ENCODE measurements at regions not wholly inside any gene's neighbourhood (a gene's known extent, or its start where the extent isn't known, plus 50 kb on each side); places are given as distances from the start of the nearest gene placed in this dataset.

DNA sequence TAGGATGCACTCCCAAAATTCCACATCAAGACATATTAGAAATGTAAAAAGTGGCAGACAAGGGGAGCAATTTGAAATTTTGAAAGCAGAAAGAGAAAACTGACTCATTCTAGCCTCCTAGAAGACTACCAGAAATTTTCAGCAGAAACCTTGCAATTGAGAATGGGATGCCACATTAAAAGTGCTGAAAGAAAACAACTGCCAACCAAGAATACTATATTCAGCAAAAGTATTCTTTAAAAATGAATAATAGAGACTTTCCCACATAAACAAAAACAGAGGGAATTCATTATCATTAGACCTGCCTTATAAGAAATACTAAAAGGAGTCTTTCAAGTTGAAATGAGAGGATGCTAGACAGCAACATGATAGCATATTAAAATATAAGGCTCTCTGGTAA, 78.3 kb upstream of the HTR2A start:
- H2BK12ac ChIP-seq (ENCODE audit: low read length): no peak overlapping the region
- H3K23ac ChIP-seq (ENCODE audit: low read depth, low read length, poor library complexity): no peak overlapping the region
- no peak overlapping the region for H2AFZ ChIP-seq (ENCODE audit: low read length)
- H3K4me1 ChIP-seq (ENCODE audit: control insufficient read depth in 2 of 2, insufficient read depth in 1 of 2, low read depth in 1 of 2, low read length in 2 of 2): no peaks in the 10 kb centered on the region
- no peak overlapping the region for H3K14ac ChIP-seq (ENCODE audit: low read length)
- H3K18ac ChIP-seq (ENCODE audit: low read length): no peak overlapping the region
- H2BK15ac ChIP-seq (ENCODE audit: low read length): no peak overlapping the region
- no peak overlapping the region for H3K4ac ChIP-seq (ENCODE audit: low read length)
- no peak overlapping the region for H3K4me2 ChIP-seq (ENCODE audit: insufficient read depth, low read length, poor library complexity, severe bottlenecking)
- H3K36me3 ChIP-seq (replicated peaks in 1 of 2; ENCODE audit: control insufficient read depth in 2 of 2, insufficient read depth in 2 of 2, low read length in 2 of 2): no peaks in the 10 kb centered on the region
- H3K4me3 ChIP-seq (ENCODE audit: low read length in 2 of 2): no peak overlapping the region
- no peaks in the 10 kb centered on the region for H3K79me1 ChIP-seq (ENCODE audit: low read depth, low read length)
- H2AK5ac ChIP-seq (ENCODE audit: low read depth, low read length): no peak overlapping the region
- no peak overlapping the region for H3K27ac ChIP-seq (replicated peaks; ENCODE audit: low read length)
- H3K27me3 ChIP-seq (ENCODE audit: control insufficient read depth in 3 of 3, insufficient read depth in 3 of 3, low read depth in 1 of 3, low read length in 3 of 3): no peaks in the 10 kb centered on the region
- peaks cover 0 to 1% of the 10 kb centered on the region in 2 donors for H3K9me3 ChIP-seq (replicated peaks in 1 of 2; ENCODE audit: control insufficient read depth in 2 of 2, insufficient read depth in 1 of 2, low read depth in 1 of 2, low read length in 2 of 2)
- no peak overlapping the region for H3K9ac ChIP-seq (ENCODE audit: low read depth, low read length, poor library complexity)
- H2BK120ac ChIP-seq (ENCODE audit: low read depth, low read length): no peak overlapping the region
- no peak overlapping the region for H2BK5ac ChIP-seq (ENCODE audit: low read length)
- no peak overlapping the region for H4K91ac ChIP-seq (ENCODE audit: low read depth, low read length, poor library complexity)
- no peak for DNase-seq (ENCODE audit: low spot score)
- no peak overlapping the region for H4K8ac ChIP-seq (ENCODE audit: low read depth, low read length)

DNA sequence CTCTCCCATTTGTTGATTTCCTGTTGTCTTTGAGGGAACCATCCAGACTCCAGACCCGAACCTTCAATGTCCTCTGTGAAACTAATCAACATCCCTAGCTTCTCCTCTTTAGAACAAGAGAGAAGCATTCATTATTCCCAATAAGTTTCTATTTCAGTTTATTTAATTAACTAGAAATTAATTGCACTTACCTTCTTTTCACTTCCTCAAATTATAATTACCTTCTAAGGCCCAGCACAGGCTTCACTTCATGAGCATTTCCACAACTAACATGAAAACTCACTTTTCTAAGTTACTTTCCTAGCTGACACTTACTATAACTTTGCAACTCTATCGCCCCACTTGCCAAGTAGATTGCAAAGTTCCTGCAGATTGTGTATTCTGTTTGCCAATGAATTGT, 71.6 kb upstream of the HTR2A start:
- H3K27ac ChIP-seq (replicated peaks; ENCODE audit: low read length): no peak overlapping the region
- no peak overlapping the region for H3K4me3 ChIP-seq (ENCODE audit: low read length in 2 of 2)
- H3K79me1 ChIP-seq (ENCODE audit: low read depth, low read length): no peaks in the 10 kb centered on the region
- H3K14ac ChIP-seq (ENCODE audit: low read length): no peak overlapping the region
- DNase-seq (ENCODE audit: low spot score): no peak
- H3K18ac ChIP-seq (ENCODE audit: low read length): no peak overlapping the region
- no peak overlapping the region for H3K9ac ChIP-seq (ENCODE audit: low read depth, low read length, poor library complexity)
- no peaks in the 10 kb centered on the region for H3K9me3 ChIP-seq (replicated peaks in 1 of 2; ENCODE audit: control insufficient read depth in 2 of 2, insufficient read depth in 1 of 2, low read depth in 1 of 2, low read length in 2 of 2)
- no peak overlapping the region for H2BK120ac ChIP-seq (ENCODE audit: low read depth, low read length)
- H3K4me2 ChIP-seq (ENCODE audit: insufficient read depth, low read length, poor library complexity, severe bottlenecking): no peak overlapping the region
- H3K23ac ChIP-seq (ENCODE audit: low read depth, low read length, poor library complexity): no peak overlapping the region
- H3K4me1 ChIP-seq (ENCODE audit: control insufficient read depth in 2 of 2, insufficient read depth in 1 of 2, low read depth in 1 of 2, low read length in 2 of 2): no peaks in the 10 kb centered on the region
- H3K4ac ChIP-seq (ENCODE audit: low read length): no peak overlapping the region
- no peak overlapping the region for H2BK15ac ChIP-seq (ENCODE audit: low read length)
- H2BK12ac ChIP-seq (ENCODE audit: low read length): no peak overlapping the region
- H2AK5ac ChIP-seq (ENCODE audit: low read depth, low read length): no peak overlapping the region
- no peak overlapping the region for H2AFZ ChIP-seq (ENCODE audit: low read length)
- no peaks in the 10 kb centered on the region for H3K36me3 ChIP-seq (replicated peaks in 1 of 2; ENCODE audit: control insufficient read depth in 2 of 2, insufficient read depth in 2 of 2, low read length in 2 of 2)
- H3K27me3 ChIP-seq (ENCODE audit: control insufficient read depth in 3 of 3, insufficient read depth in 3 of 3, low read depth in 1 of 3, low read length in 3 of 3): no peaks in the 10 kb centered on the region
- H2BK5ac ChIP-seq (ENCODE audit: low read length): no peak overlapping the region
- H4K91ac ChIP-seq (ENCODE audit: low read depth, low read length, poor library complexity): no peak overlapping the region
- no CpG with 5 or more reads among the region's 2 CpGs for WGBS, 2 donors (ENCODE audit: extremely low coverage in 2 of 2, insufficient read length in 2 of 2, insufficient replicate concordance in 1 of 2)
- H4K8ac ChIP-seq (ENCODE audit: low read depth, low read length): no peak overlapping the region

DNA sequence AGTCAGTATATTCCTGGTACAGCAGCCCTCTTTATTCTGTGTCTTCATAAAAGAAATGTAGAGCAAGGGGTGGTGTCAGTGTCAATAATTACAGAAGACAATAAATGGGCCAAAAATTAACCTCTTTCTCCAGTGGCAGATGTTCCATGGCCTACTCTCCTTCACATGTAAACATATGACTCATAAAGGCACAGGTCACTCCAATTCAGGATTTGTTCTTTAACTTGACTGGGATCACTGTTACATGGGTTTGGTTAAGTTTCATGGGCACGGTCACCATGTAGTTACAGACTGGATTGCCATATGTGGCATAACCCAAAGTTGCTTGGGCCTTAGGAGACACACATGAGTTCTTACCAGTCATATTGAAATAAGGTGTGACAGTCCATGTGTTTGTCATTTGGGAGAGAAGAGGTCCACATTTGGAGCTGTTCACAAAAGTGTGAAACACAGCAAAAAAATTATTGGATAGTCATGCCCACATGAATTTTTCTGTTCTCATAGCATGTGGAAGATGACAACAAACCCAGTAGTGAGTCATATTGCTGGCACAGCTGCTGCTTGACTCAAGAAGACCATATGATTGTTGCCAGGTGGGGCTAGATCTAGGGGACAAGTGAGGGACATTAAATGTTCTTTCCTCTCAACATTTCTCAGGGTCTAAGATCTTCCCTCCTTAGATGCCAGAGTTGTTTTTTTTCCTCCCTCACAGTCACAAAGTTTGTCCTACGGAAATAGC, 68.1 kb upstream of the HTR2A start:
- no peak for DNase-seq (ENCODE audit: low spot score)
- Histone ChIP-seq H3K9me3 (replicated peaks in 1 of 2; ENCODE audit: control insufficient read depth in 2 of 2, insufficient read depth in 1 of 2, low read depth in 1 of 2, low read length in 2 of 2) (no peaks in the 10 kb centered on the region), H3K18ac (ENCODE audit: low read length) (no peak overlapping the region), H3K4me3 (ENCODE audit: low read length in 2 of 2) (no peak overlapping the region), H3K36me3 (replicated peaks in 1 of 2; ENCODE audit: control insufficient read depth in 2 of 2, insufficient read depth in 2 of 2, low read length in 2 of 2) (no peaks in the 10 kb centered on the region), H3K23ac (ENCODE audit: low read depth, low read length, poor library complexity) (no peak overlapping the region), H2AFZ (ENCODE audit: low read length) (no peak overlapping the region), H2BK12ac (ENCODE audit: low read length) (no peak overlapping the region), H4K91ac (ENCODE audit: low read depth, low read length, poor library complexity) (no peak overlapping the region), H3K4ac (ENCODE audit: low read length) (no peak overlapping the region), H3K79me1 (ENCODE audit: low read depth, low read length) (no peaks in the 10 kb centered on the region), H3K9ac (ENCODE audit: low read depth, low read length, poor library complexity) (no peak overlapping the region), H2AK5ac (ENCODE audit: low read depth, low read length) (no peak overlapping the region), H3K14ac (ENCODE audit: low read length) (no peak overlapping the region), H3K4me2 (ENCODE audit: insufficient read depth, low read length, poor library complexity, severe bottlenecking) (no peak overlapping the region), H3K27me3 (ENCODE audit: control insufficient read depth in 3 of 3, insufficient read depth in 3 of 3, low read depth in 1 of 3, low read length in 3 of 3) (no peaks in the 10 kb centered on the region), H2BK120ac (ENCODE audit: low read depth, low read length) (no peak overlapping the region), H2BK5ac (ENCODE audit: low read length) (no peak overlapping the region), H3K27ac (replicated peaks; ENCODE audit: low read length) (no peak overlapping the region), H4K8ac (ENCODE audit: low read depth, low read length) (no peak overlapping the region), H3K4me1 (ENCODE audit: control insufficient read depth in 2 of 2, insufficient read depth in 1 of 2, low read depth in 1 of 2, low read length in 2 of 2) (no peaks in the 10 kb centered on the region), H2BK15ac (ENCODE audit: low read length) (no peak overlapping the region)
- WGBS, 2 donors (ENCODE audit: extremely low coverage in 2 of 2, insufficient read length in 2 of 2, insufficient replicate concordance in 1 of 2): no CpG with 5 or more reads among the region's 2 CpGs

DNA sequence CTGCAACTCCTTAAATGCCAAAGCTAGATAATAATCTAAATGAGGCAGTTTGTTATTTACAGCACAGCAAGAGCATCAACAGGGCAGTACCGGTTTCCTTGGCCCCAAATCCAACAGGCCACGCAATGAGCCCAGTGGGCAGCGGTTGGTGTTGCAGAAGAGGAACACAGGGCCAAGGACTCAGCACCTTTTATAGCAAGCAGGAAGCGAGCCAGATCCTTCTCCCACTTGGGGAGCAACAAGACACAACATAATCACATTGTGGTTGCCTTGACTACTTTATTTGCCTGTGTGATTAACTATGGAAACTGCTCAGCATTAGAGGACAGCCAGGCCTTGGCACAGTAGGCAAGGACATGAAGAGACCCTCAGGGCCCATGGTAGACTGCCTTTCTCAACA, 67.1 kb upstream of the HTR2A start:
- Histone ChIP-seq H4K8ac (ENCODE audit: low read depth, low read length) (no peak overlapping the region), H3K9me3 (replicated peaks in 1 of 2; ENCODE audit: control insufficient read depth in 2 of 2, insufficient read depth in 1 of 2, low read depth in 1 of 2, low read length in 2 of 2) (no peaks in the 10 kb centered on the region), H2BK5ac (ENCODE audit: low read length) (no peak overlapping the region), H3K23ac (ENCODE audit: low read depth, low read length, poor library complexity) (no peak overlapping the region), H3K4ac (ENCODE audit: low read length) (no peak overlapping the region), H3K14ac (ENCODE audit: low read length) (no peak overlapping the region), H2AK5ac (ENCODE audit: low read depth, low read length) (no peak overlapping the region), H3K4me3 (ENCODE audit: low read length in 2 of 2) (no peak overlapping the region), H3K18ac (ENCODE audit: low read length) (no peak overlapping the region), H2BK120ac (ENCODE audit: low read depth, low read length) (peak overlapping the region; percentile 56), H2BK15ac (ENCODE audit: low read length) (no peak overlapping the region), H3K4me2 (ENCODE audit: insufficient read depth, low read length, poor library complexity, severe bottlenecking) (no peak overlapping the region), H3K27ac (replicated peaks; ENCODE audit: low read length) (no peak overlapping the region), H2AFZ (ENCODE audit: low read length) (no peak overlapping the region), H3K36me3 (replicated peaks in 1 of 2; ENCODE audit: control insufficient read depth in 2 of 2, insufficient read depth in 2 of 2, low read length in 2 of 2) (no peaks in the 10 kb centered on the region), H3K4me1 (ENCODE audit: control insufficient read depth in 2 of 2, insufficient read depth in 1 of 2, low read depth in 1 of 2, low read length in 2 of 2) (no peaks in the 10 kb centered on the region), H2BK12ac (ENCODE audit: low read length) (no peak overlapping the region), H3K79me1 (ENCODE audit: low read depth, low read length) (no peaks in the 10 kb centered on the region), H3K27me3 (ENCODE audit: control insufficient read depth in 3 of 3, insufficient read depth in 3 of 3, low read depth in 1 of 3, low read length in 3 of 3) (no peaks in the 10 kb centered on the region), H4K91ac (ENCODE audit: low read depth, low read length, poor library complexity) (no peak overlapping the region), H3K9ac (ENCODE audit: low read depth, low read length, poor library complexity) (no peak overlapping the region)
- no CpG with 5 or more reads among the region's 4 CpGs for WGBS, 2 donors (ENCODE audit: extremely low coverage in 2 of 2, insufficient read length in 2 of 2, insufficient replicate concordance in 1 of 2)
- DNase-seq (ENCODE audit: low spot score): no peak
